Activated B cell treated with CpG ODN at 0.5 μM for 24 hours (primary cell): ENCODE measurements at regions not wholly inside any gene's neighbourhood (a gene's known extent, or its start where the extent isn't known, plus 50 kb on each side); places are given as distances from the start of the nearest gene placed in this dataset.

Experiments
- ATAC-seq: fragments of 200-7000 bp; cut with Tn5 transposase; one replicate; pipeline ENCODE4 v1.10.0; 2021; ENCODE audit warnings: low read depth, mild to moderate bottlenecking, moderate library complexity
- CTCF ChIA-PET: fragments of 350-600 bp; sonication (Branson Sonifier 250); formaldehyde crosslinking; loops from one replicate; lab custom pipeline; 2021; ENCODE audit warnings: antibody characterized with exemption; lab: Charles Lee
- POLR2A ChIA-PET: fragments of 350-600 bp; sonication (Branson Sonifier 250); formaldehyde crosslinking; loops from one replicate; lab custom pipeline; 2021; ENCODE audit warnings: antibody characterized with exemption; lab: Charles Lee
- DNase-seq: peaks from one replicate; pipeline ENCODE4 v3.0.0; 2022
- H3K27ac Mint-ChIP-seq: one replicate; pipeline ENCODE4 v1.8.0; 2020; ENCODE audit warnings: mixed read lengths
- H3K27me3 Mint-ChIP-seq: one replicate; pipeline ENCODE4 v1.8.0; 2021; ENCODE audit warnings: mixed read lengths
- H3K36me3 Mint-ChIP-seq: one replicate; pipeline ENCODE4 v1.8.0; 2021; ENCODE audit warnings: low read depth, mixed read lengths
- H3K4me1 Mint-ChIP-seq: one replicate; pipeline ENCODE4 v1.8.0; 2021; ENCODE audit warnings: mixed read lengths
- H3K4me3 Mint-ChIP-seq: one replicate; pipeline ENCODE4 v1.8.0; 2020; ENCODE audit warnings: mild to moderate bottlenecking, mixed read lengths
- H3K9me3 Mint-ChIP-seq: one replicate; pipeline ENCODE4 v1.8.0; 2020; ENCODE audit warnings: mixed read lengths
- intact Hi-C: fragments of 100-400 bp; cut with micrococcal nuclease; formaldehyde crosslinking; loops from one replicate; pipeline ENCODE4 v1.15.1; 2024
- TF ChIP-seq, protein P1 (sequence below): fragments of 200-600 bp; IDR thresholded peaks from one replicate; pipeline ENCODE4 v1.8.0; 2022; ENCODE audit warnings: antibody characterized with exemption, mild to moderate bottlenecking

DNA sequence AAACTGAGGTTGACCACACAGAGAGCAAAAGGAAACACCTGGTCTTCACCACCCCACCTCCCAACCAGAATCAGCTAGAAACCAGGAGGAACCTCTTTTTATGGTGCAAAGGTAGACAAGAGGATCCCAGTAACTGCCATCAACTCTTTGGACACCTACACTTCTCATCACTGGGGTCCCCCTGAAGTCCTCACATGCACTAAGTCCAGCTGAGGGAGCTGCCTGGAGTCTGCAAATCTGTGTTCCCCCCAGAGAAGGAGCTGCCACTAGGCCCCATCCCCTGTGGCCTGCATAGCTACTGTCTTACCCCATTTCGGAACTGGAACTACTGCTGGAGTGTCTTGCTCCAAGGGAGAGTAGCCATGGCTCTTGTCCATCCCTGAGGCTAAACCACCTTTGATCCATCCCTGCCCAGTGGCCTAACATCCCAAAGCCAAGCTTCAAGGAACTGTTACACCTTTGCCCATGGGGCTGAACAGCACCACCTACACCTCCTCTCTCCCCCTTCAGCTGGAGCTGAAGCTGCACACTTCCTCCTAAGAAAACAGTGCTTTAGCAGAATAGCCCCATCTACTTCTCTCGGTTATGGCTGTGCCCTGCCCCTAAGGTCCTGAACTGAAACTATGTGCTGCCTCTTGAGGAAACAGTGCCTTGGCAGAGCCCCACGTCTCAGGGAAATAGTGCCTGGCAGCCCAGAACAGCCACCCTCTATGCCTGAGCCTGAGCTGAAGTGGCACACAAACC, 85.4 kb upstream of the CD53 start:
- peak; percentile 85 for ATAC-seq
- H3K4me3 Mint-ChIP-seq: peak overlapping the region; percentile 70
- DNase-seq: peak; percentile 49
- peaks cover 70% of the 10 kb centered on the region for H3K4me1 Mint-ChIP-seq
- intact Hi-C loops: loop anchor here (1.0 to 10.0 kb wide), 6 partner anchors 43 to 575 kb away; partner anchors contain the start of genes KCNC4, LRIF1 and RBM15
- ChIA-PET POLR2A (interaction anchor here (0.6 to 3.0 kb wide), 22 partner anchors 12 to 805 kb away, joined by 3 to 98 read pairs (median 4); partner anchors contain the start of genes CD53, CEPT1, DRAM2 and LRIF1), CTCF (interaction anchor here (0.8 to 3.1 kb wide), 18 partner anchors 10 to 612 kb away, joined by 3 to 20 read pairs (median 5); partner anchors contain the start of genes CD53 and LRIF1)
- H3K9me3 Mint-ChIP-seq: peaks cover 13% of the 10 kb centered on the region
- peak overlapping the region; percentile 95 for H3K27ac Mint-ChIP-seq
- TF ChIP-seq, protein P1, sequence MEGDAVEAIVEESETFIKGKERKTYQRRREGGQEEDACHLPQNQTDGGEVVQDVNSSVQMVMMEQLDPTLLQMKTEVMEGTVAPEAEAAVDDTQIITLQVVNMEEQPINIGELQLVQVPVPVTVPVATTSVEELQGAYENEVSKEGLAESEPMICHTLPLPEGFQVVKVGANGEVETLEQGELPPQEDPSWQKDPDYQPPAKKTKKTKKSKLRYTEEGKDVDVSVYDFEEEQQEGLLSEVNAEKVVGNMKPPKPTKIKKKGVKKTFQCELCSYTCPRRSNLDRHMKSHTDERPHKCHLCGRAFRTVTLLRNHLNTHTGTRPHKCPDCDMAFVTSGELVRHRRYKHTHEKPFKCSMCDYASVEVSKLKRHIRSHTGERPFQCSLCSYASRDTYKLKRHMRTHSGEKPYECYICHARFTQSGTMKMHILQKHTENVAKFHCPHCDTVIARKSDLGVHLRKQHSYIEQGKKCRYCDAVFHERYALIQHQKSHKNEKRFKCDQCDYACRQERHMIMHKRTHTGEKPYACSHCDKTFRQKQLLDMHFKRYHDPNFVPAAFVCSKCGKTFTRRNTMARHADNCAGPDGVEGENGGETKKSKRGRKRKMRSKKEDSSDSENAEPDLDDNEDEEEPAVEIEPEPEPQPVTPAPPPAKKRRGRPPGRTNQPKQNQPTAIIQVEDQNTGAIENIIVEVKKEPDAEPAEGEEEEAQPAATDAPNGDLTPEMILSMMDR: no peak
- H3K27me3 Mint-ChIP-seq: no peaks in the 10 kb centered on the region
- no peaks in the 10 kb centered on the region for H3K36me3 Mint-ChIP-seq

DNA sequence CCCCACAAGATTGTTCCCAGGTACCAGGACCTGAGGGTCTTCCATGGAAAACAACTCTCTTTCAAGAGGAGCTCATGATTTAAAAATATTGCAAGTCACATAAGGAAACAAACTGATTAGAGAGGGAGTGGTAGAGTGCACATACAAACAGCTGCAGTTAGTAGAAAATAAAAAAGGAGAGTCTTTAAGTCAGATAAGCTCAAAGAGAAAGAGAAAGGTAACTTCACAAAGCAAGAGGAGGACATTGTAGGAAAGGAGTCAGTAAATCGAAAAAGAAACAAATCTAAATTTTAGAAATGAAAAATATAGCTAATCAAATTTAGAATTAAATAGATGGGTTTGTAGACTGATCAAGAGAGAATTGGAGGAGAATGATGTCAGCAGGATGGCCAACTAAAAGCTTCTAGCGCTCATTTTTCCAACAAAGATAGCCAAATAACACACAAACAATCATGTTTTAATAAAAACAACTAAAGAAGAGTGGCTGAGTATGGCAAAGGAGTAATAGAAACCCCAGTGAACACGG, 86.1 kb upstream of the CD53 start:
- peak overlapping the region; percentile 70 for H3K4me3 Mint-ChIP-seq
- CTCF ChIA-PET: interaction anchor here (0.8 to 3.1 kb wide), 18 partner anchors 9 to 613 kb away, joined by 3 to 20 read pairs (median 5); partner anchors contain the start of genes CD53 and LRIF1
- peaks cover 13% of the 10 kb centered on the region for H3K9me3 Mint-ChIP-seq
- POLR2A ChIA-PET: interaction anchor here (0.6 to 3.0 kb wide), 18 partner anchors 17 to 806 kb away, joined by 3 to 98 read pairs (median 4); partner anchors contain the start of genes CD53, CEPT1, DRAM2 and LRIF1
- DNase-seq: no peak
- no peaks in the 10 kb centered on the region for H3K27me3 Mint-ChIP-seq
- intact Hi-C loops: loop anchor here (1.0 to 10.0 kb wide), 6 partner anchors 43 to 575 kb away; partner anchors contain the start of genes KCNC4, LRIF1 and RBM15
- TF ChIP-seq, protein P1: no peak
- H3K36me3 Mint-ChIP-seq: no peaks in the 10 kb centered on the region
- ATAC-seq: no peak
- H3K4me1 Mint-ChIP-seq: peaks cover 67% of the 10 kb centered on the region
- H3K27ac Mint-ChIP-seq: peak overlapping the region; percentile 95

DNA sequence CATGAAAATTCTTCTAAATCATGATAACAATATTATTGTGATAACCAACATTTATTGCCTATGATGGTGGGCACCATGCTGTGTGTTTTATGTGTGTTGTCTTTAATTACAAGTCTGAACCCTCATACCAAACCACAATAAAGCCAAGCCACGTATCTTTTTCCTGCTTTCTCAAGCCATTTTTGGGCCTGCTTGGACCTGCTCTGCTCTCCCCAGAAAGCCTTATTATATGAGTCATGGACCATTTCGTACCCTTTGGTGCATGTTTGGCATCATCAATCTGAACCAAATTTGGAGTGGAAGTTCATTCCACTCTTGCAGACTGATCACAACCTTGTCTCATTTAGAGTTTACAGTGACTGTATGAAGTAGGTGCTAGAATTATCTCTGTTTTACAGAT, 87.3 kb upstream of the CD53 start:
- peak overlapping the region; percentile 95 for H3K27ac Mint-ChIP-seq
- TF ChIP-seq, protein P1: no peak
- no peak for DNase-seq
- H3K36me3 Mint-ChIP-seq: no peaks in the 10 kb centered on the region
- H3K4me1 Mint-ChIP-seq: peaks cover 75% of the 10 kb centered on the region
- ChIA-PET POLR2A (interaction anchor here (2.9 kb wide), 1 partner anchor 87 kb away, joined by 20 read pairs; the partner anchor contains the start of gene CD53), CTCF (interaction anchor here (0.7 to 8.2 kb wide), 4 partner anchors 44 to 166 kb away, joined by 3 to 98 read pairs (median 30); partner anchors contain the start of gene CD53)
- no peak overlapping the region for H3K4me3 Mint-ChIP-seq
- no peak for ATAC-seq
- H3K27me3 Mint-ChIP-seq: no peaks in the 10 kb centered on the region
- intact Hi-C loops: loop anchor here (2.0 to 10.0 kb wide), 3 partner anchors 401 to 573 kb away; partner anchors contain the start of genes KCNC4 and RBM15
- peaks cover 13% of the 10 kb centered on the region for H3K9me3 Mint-ChIP-seq

DNA sequence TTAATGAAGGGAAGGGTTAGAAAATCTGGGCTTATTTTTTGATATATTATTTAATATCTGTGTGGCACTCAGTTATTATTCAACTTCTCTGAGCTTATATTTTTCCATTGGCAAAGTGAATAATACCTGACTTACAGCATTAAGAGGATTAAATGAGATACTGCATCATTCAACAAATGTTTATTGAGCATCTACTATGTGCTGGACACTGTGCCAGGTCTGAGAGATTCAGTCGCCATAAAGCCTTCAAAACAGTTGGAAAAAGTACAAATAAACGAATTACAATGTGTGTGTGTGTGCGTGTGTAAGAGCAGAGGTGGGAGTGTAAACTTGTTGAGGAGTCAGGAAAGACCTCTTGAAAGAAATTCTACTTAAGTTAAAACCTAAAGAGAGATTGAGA, 87.9 kb upstream of the CD53 start:
- CTCF ChIA-PET: interaction anchor here (0.7 to 8.2 kb wide), 9 partner anchors 11 to 229 kb away, joined by 3 to 98 read pairs (median 5); partner anchors contain the start of gene CD53
- intact Hi-C loops: loop anchor here (5.0 to 10.0 kb wide), 2 partner anchors 400 to 573 kb away; partner anchors contain the start of gene KCNC4
- ATAC-seq: no peak
- H3K27ac Mint-ChIP-seq: peak overlapping the region; percentile 35
- H3K4me3 Mint-ChIP-seq: no peak overlapping the region
- H3K9me3 Mint-ChIP-seq: peaks cover 13% of the 10 kb centered on the region
- H3K27me3 Mint-ChIP-seq: no peaks in the 10 kb centered on the region
- POLR2A ChIA-PET: interaction anchor here (0.8 to 2.9 kb wide), 3 partner anchors 88 to 93 kb away, joined by 3 to 20 read pairs (median 5); partner anchors contain the start of gene CD53
- TF ChIP-seq, protein P1: no peak
- no peaks in the 10 kb centered on the region for H3K36me3 Mint-ChIP-seq
- H3K4me1 Mint-ChIP-seq: peaks cover 76% of the 10 kb centered on the region
- no peak for DNase-seq
